HCT116 (cell line): ENCODE measurements at regions not wholly inside any gene's neighbourhood (a gene's known extent, or its start where the extent isn't known, plus 50 kb on each side); places are given as distances from the start of the nearest gene placed in this dataset.

Experiments
- ATAC-seq: fragments of 200-7000 bp; cut with Tn5 transposase; 2 replicates; pipeline ENCODE4 v1.9.1; 2020; ENCODE audit warnings: mild to moderate bottlenecking, moderate library complexity
- BruUV-seq: library from RNA; stranded (reverse); fragments of 400-500 nt; replicated peaks from 2 replicates; lab custom pipeline; 2021; lab: Mats Ljungman, UMichigan
- CTCF ChIA-PET: fragments of 300-600 bp; sonication (Branson Sonifier 250); formaldehyde crosslinking; loops from one replicate; lab custom pipeline; 2021; ENCODE audit warnings: antibody characterized with exemption; lab: Charles Lee
- POLR2A ChIA-PET: fragments of 300-600, 350-600 bp; sonication (Branson Sonifier 250); formaldehyde crosslinking; loops from one replicate; lab custom pipeline; 2021; ENCODE audit warnings: antibody characterized with exemption; lab: Charles Lee
- RAD21 ChIA-PET, 2 experiments: fragments of 300-600 bp; sonication (Branson Sonifier 250); formaldehyde crosslinking; loops; one replicate each; lab custom pipeline; 2023; ENCODE audit warnings: low total read pairs in 2 of 2; ENCODE audit not compliant: uncharacterized antibody in 2 of 2, unreplicated experiment in 2 of 2, low non-redundant PET in 1 of 2; lab: Charles Lee
- DNase-seq: peaks from one replicate; pipeline ENCODE4 v3.0.0-alpha.2; 2010; ENCODE audit warnings: low read depth, low spot score
- H2AFZ ChIP-seq: fragments of 200-600 bp; shearing (Covaris generic), sonication (generic); 2 replicates; pipeline ENCODE4 v1.6.1; 2017; ENCODE audit warnings: low read depth, mixed run types, mixed read lengths, antibody characterized with exemption, low read length; ENCODE audit not compliant: poor library complexity, severe bottlenecking
- H3K27ac ChIP-seq: 2 replicates; pipeline ENCODE4 v1.5.1; 2012; ENCODE audit warnings: low read depth, low read length
- H3K27me3 ChIP-seq: fragments of 200-600 bp; sonication (generic); 2 replicates; pipeline ENCODE4 v1.6.1; 2016; ENCODE audit warnings: mixed run types, low read length, mixed read lengths; ENCODE audit not compliant: insufficient read depth
- H3K36me3 ChIP-seq, 2 experiments: fragments of 200-500 bp in 1 of 2; fragments of 200-600 bp in 1 of 2; sonication (Bioruptor generic) in 1 of 2; sonication (generic) in 1 of 2; 2 replicates each; pipeline versions ENCODE4 v1.5.1 to v1.6.1; 2014 to 2016; ENCODE audit warnings: low read length in 2 of 2, inconsistent platforms in 1 of 2, mixed read lengths in 1 of 2, mixed run types in 1 of 2; ENCODE audit not compliant: insufficient read depth in 2 of 2, control insufficient read depth in 1 of 2
- H3K4me1 ChIP-seq, 2 experiments: fragments of 200-600 bp in 1 of 2; sonication (generic) in 1 of 2; 2 replicates each; pipeline versions ENCODE4 v1.5.1 to v1.6.1; 2012 to 2017; ENCODE audit warnings: low read length in 2 of 2, inconsistent platforms in 1 of 2, mild to moderate bottlenecking in 1 of 2, mixed read lengths in 1 of 2, mixed run types in 1 of 2, moderate library complexity in 1 of 2; ENCODE audit not compliant: insufficient read depth in 2 of 2, control insufficient read depth in 1 of 2
- H3K4me2 ChIP-seq: fragments of 200-600 bp; sonication (generic); 2 replicates; pipeline ENCODE4 v1.6.1; 2017; ENCODE audit warnings: mixed run types, low read length, mixed read lengths
- H3K4me3 ChIP-seq, 2 experiments: fragments of 200-600 bp in 1 of 2; sonication (generic) in 1 of 2; replicated peaks in 1 of 2; 2 replicates each; pipeline ENCODE4 v1.5.1; 2011 to 2016; ENCODE audit warnings: low read length in 2 of 2, control low read depth in 1 of 2, low read depth in 1 of 2, mild to moderate bottlenecking in 1 of 2, mixed read lengths in 1 of 2, mixed run types in 1 of 2
- H3K79me2 ChIP-seq: fragments of 200-600 bp; sonication (generic); 2 replicates; pipeline ENCODE4 v1.6.1; 2017; ENCODE audit warnings: mild to moderate bottlenecking, mixed run types, low read length, moderate library complexity, mixed read lengths; ENCODE audit not compliant: insufficient read depth
- H3K9ac ChIP-seq: fragments of 200-600 bp; sonication (generic); 2 replicates; pipeline ENCODE4 v1.6.1; 2016; ENCODE audit warnings: low read length, mixed read lengths
- H3K9me2 ChIP-seq: fragments of 200-600 bp; sonication (generic), shearing (Covaris generic); 2 replicates; pipeline ENCODE4 v1.6.1; 2017; ENCODE audit warnings: mixed run types, mild to moderate bottlenecking, moderate library complexity; ENCODE audit not compliant: insufficient read depth
- H3K9me3 ChIP-seq, 2 experiments: fragments of 200-500 bp in 1 of 2; fragments of 200-600 bp in 1 of 2; sonication (Bioruptor generic) in 1 of 2; sonication (generic) in 1 of 2; 2 replicates each; pipeline ENCODE4 v1.6.1; 2014 to 2017; ENCODE audit warnings: low read length in 2 of 2, mixed read lengths in 2 of 2, inconsistent platforms in 1 of 2, low read depth in 1 of 2, mild to moderate bottlenecking in 1 of 2, mixed run types in 1 of 2, moderate library complexity in 1 of 2; ENCODE audit not compliant: control insufficient read depth in 1 of 2, insufficient read depth in 1 of 2
- H4K20me1 ChIP-seq: fragments of 200-600 bp; sonication (generic), shearing (Covaris generic); 2 replicates; pipeline ENCODE4 v1.6.1; 2017; ENCODE audit warnings: mixed run types, mild to moderate bottlenecking, moderate library complexity; ENCODE audit not compliant: insufficient read depth
- CBX3 ChIP-seq: IDR thresholded peaks from 2 replicates; pipeline ENCODE4 v1.6.1; 2012; ENCODE audit warnings: low read depth
- EGR1 ChIP-seq: IDR thresholded peaks from 2 replicates; pipeline ENCODE4 v1.6.1; 2012; ENCODE audit warnings: low read depth
- EZH2phosphoT487 ChIP-seq: fragments of 200-600 bp; IDR thresholded peaks from 2 replicates; pipeline ENCODE4 v1.6.1; 2018; ENCODE audit warnings: antibody characterized with exemption, borderline replicate concordance
- JUND ChIP-seq: IDR thresholded peaks from 2 replicates; pipeline ENCODE4 v1.6.1; 2012
- POLR2A ChIP-seq: IDR thresholded peaks from 2 replicates; pipeline ENCODE4 v1.7.0; 2011; ENCODE audit warnings: borderline replicate concordance; ENCODE audit not compliant: insufficient read depth, insufficient read length; ENCODE audit errors: extremely low read depth
- RAD21 ChIP-seq: IDR thresholded peaks from 2 replicates; pipeline ENCODE4 v1.6.1; 2012; ENCODE audit warnings: low read depth, mild to moderate bottlenecking
- SP1 ChIP-seq: IDR thresholded peaks from 2 replicates; pipeline ENCODE4 v1.6.1; 2012; ENCODE audit warnings: low read depth
- SRF ChIP-seq: IDR thresholded peaks from 2 replicates; pipeline ENCODE4 v1.6.1; 2012; ENCODE audit warnings: low read depth
- TCF7L2 ChIP-seq: IDR thresholded peaks from 2 replicates; pipeline ENCODE4 v1.7.0; 2011; ENCODE audit warnings: borderline replicate concordance, inconsistent platforms; ENCODE audit not compliant: insufficient read depth, insufficient read length; ENCODE audit errors: extremely low read depth
- YY1 ChIP-seq: IDR thresholded peaks from 2 replicates; pipeline ENCODE4 v1.6.1; 2011; ENCODE audit warnings: low read length, low read depth, moderate library complexity, mild to moderate bottlenecking; ENCODE audit not compliant: insufficient replicate concordance; ENCODE audit errors: extremely low read depth
- ZFX ChIP-seq: fragments of 450-650 bp; IDR thresholded peaks from 2 replicates; pipeline ENCODE4 v1.6.1; 2017
- ZNF274 ChIP-seq: fragments of 200-500 bp; sonication (Bioruptor generic); IDR thresholded peaks from 2 replicates; pipeline ENCODE4 v1.6.1; 2014; ENCODE audit warnings: mild to moderate bottlenecking, low read depth, low read length, inconsistent platforms
- intact Hi-C: fragments of 100-400 bp; cut with micrococcal nuclease; formaldehyde crosslinking; loops from 2 replicates; pipeline ENCODE4 v1.10.0; 2022
- TF ChIP-seq, protein P1 (sequence below): IDR thresholded peaks from 2 replicates; pipeline ENCODE4 v1.6.1; 2012; ENCODE audit warnings: low read depth
- TF ChIP-seq, protein P2 (sequence below): IDR thresholded peaks from 2 replicates; pipeline ENCODE4 v1.6.1; 2011; ENCODE audit warnings: mild to moderate bottlenecking, low read length, moderate library complexity; ENCODE audit not compliant: insufficient replicate concordance; ENCODE audit errors: extremely low read depth
- TF ChIP-seq, protein P3 (sequence below): IDR thresholded peaks from 2 replicates; pipeline ENCODE4 v1.6.1; 2012

DNA sequence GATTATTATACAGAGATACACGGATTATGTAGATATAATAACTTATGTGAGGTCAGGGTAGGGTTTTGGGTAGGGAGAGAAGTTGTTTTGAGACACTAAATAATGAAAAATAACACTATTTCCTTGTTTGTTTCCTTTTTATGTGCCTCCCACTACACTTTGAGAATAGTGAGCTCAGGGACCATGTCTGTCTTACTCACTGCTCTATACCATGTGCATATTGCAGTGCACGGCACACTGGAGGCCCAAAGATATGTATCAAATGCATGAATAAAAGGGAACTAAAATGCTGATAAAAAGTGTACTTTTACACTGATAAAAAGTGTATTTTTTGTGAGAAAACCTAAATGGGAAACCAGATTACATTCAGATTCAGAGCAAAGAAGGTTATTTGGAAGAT is 151.4 kb upstream of the NABP1 start:
- no peak for ATAC-seq
- H3K9ac ChIP-seq, result no peak overlapping the region
- no peaks in the 10 kb centered on the region for H3K27me3 ChIP-seq
- no peak for DNase-seq
- ChIA-PET CTCF (interaction anchor here (1.0 kb wide), 1 partner anchor 362 kb away, joined by 3 read pairs; no protein-coding TSS in a partner anchor), RAD21 (no interaction called here), POLR2A (no interaction called here)
- intact Hi-C loops, result loop anchor here (10.0 kb wide), 1 partner anchor 742 kb away; no protein-coding TSS in a partner anchor
- no peaks in the 10 kb centered on the region for H3K36me3 ChIP-seq
- BruUV-seq, result no TSS peak
- H3K79me2 ChIP-seq, result no peaks in the 10 kb centered on the region
- H3K9me2 ChIP-seq, result no peaks in the 10 kb centered on the region
- H4K20me1 ChIP-seq, result no peaks in the 10 kb centered on the region
- H3K9me3 ChIP-seq, result no peaks in the 10 kb centered on the region
- TF ChIP-seq JUND (no peak), ZFX (no peak), EZH2phosphoT487 (no peak), POLR2A (no peak), RAD21 (no peak), YY1 (no peak), ZNF274 (no peak), TCF7L2 (no peak), SP1 (no peak), CBX3 (no peak), SRF (no peak), EGR1 (no peak)
- TF ChIP-seq, protein P1, sequence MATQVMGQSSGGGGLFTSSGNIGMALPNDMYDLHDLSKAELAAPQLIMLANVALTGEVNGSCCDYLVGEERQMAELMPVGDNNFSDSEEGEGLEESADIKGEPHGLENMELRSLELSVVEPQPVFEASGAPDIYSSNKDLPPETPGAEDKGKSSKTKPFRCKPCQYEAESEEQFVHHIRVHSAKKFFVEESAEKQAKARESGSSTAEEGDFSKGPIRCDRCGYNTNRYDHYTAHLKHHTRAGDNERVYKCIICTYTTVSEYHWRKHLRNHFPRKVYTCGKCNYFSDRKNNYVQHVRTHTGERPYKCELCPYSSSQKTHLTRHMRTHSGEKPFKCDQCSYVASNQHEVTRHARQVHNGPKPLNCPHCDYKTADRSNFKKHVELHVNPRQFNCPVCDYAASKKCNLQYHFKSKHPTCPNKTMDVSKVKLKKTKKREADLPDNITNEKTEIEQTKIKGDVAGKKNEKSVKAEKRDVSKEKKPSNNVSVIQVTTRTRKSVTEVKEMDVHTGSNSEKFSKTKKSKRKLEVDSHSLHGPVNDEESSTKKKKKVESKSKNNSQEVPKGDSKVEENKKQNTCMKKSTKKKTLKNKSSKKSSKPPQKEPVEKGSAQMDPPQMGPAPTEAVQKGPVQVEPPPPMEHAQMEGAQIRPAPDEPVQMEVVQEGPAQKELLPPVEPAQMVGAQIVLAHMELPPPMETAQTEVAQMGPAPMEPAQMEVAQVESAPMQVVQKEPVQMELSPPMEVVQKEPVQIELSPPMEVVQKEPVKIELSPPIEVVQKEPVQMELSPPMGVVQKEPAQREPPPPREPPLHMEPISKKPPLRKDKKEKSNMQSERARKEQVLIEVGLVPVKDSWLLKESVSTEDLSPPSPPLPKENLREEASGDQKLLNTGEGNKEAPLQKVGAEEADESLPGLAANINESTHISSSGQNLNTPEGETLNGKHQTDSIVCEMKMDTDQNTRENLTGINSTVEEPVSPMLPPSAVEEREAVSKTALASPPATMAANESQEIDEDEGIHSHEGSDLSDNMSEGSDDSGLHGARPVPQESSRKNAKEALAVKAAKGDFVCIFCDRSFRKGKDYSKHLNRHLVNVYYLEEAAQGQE, result no peak
- TF ChIP-seq, protein P2, sequence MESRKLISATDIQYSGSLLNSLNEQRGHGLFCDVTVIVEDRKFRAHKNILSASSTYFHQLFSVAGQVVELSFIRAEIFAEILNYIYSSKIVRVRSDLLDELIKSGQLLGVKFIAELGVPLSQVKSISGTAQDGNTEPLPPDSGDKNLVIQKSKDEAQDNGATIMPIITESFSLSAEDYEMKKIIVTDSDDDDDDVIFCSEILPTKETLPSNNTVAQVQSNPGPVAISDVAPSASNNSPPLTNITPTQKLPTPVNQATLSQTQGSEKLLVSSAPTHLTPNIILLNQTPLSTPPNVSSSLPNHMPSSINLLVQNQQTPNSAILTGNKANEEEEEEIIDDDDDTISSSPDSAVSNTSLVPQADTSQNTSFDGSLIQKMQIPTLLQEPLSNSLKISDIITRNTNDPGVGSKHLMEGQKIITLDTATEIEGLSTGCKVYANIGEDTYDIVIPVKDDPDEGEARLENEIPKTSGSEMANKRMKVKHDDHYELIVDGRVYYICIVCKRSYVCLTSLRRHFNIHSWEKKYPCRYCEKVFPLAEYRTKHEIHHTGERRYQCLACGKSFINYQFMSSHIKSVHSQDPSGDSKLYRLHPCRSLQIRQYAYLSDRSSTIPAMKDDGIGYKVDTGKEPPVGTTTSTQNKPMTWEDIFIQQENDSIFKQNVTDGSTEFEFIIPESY, result no peak
- TF ChIP-seq, protein P3, sequence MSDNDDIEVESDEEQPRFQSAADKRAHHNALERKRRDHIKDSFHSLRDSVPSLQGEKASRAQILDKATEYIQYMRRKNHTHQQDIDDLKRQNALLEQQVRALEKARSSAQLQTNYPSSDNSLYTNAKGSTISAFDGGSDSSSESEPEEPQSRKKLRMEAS, result no peak
- no peaks in the 10 kb centered on the region for H3K4me1 ChIP-seq
- H3K4me2 ChIP-seq, result no peak overlapping the region
- H2AFZ ChIP-seq, result no peak overlapping the region
- no peak overlapping the region for H3K27ac ChIP-seq
- no peak overlapping the region for H3K4me3 ChIP-seq
